ENCODE measurements at regions not wholly inside any gene's neighbourhood (a gene's known extent, or its start where the extent isn't known, plus 50 kb on each side); places are given as distances from the start of the nearest gene placed in this dataset.

- TF ChIP-seq CTCF (IDR thresholded peaks at IDR 0.05) (no peak), POLR2A (IDR thresholded peaks at IDR 0.05) (no peak)
These were observed 53.3 kb upstream of the BMP2K start for GRCh38 chr4:78722878-78723277.
